Kidney (tissue), 13 donors: ENCODE measurements at regions not wholly inside any gene's neighbourhood (a gene's known extent, or its start where the extent isn't known, plus 50 kb on each side); places are given as distances from the start of the nearest gene placed in this dataset.

Experiments used
- DNase-seq, 5 donors: peaks; one replicate each; pipeline ENCODE4 v3.0.0-alpha.2; 2013 to 2020
- FAIRE-seq: peaks from 2 replicates; lab custom pipeline; 2012; peaks lifted over from hg19 to GRCh38; lab: Jason Lieb, UNC
- H3K27ac ChIP-seq, 2 donors: one replicate each; pipeline ENCODE4 v1.7.0; 2013; ENCODE audit warnings: low read depth in 2 of 2, low read length in 2 of 2, inconsistent platforms in 1 of 2
- H3K27me3 ChIP-seq: one replicate; pipeline ENCODE4 v1.7.1; 2013; ENCODE audit warnings: low read length, inconsistent platforms; ENCODE audit not compliant: control insufficient read depth, insufficient read depth
- H3K36me3 ChIP-seq, 3 donors: one replicate each; pipeline versions ENCODE4 v1.7.0 to v1.7.1; 2013; ENCODE audit warnings: low read length in 3 of 3, control low read depth in 1 of 3, inconsistent platforms in 1 of 3; ENCODE audit not compliant: insufficient read depth in 3 of 3, control insufficient read depth in 2 of 3
- H3K4me1 ChIP-seq, 3 donors: one replicate each; pipeline versions ENCODE4 v1.7.0 to v1.7.1; 2013; ENCODE audit warnings: low read length in 3 of 3, inconsistent platforms in 1 of 3, low read depth in 1 of 3; ENCODE audit not compliant: control insufficient read depth in 2 of 3, insufficient read depth in 2 of 3
- H3K4me3 ChIP-seq, 3 donors: one replicate each; pipeline versions ENCODE4 v1.7.0 to v1.8.1; 2013; ENCODE audit warnings: low read length in 3 of 3, control low read depth in 1 of 3, inconsistent platforms in 1 of 3
- H3K9ac ChIP-seq, 3 donors: one replicate each; pipeline versions ENCODE4 v1.7.0 to v1.7.1; 2013; ENCODE audit warnings: low read length in 3 of 3, control low read depth in 1 of 3, inconsistent platforms in 1 of 3
- H3K9me3 ChIP-seq, 3 donors: one replicate each; pipeline versions ENCODE4 v1.7.0 to v1.7.1; 2013; ENCODE audit warnings: low read length in 3 of 3, control low read depth in 1 of 3, inconsistent platforms in 1 of 3; ENCODE audit not compliant: control insufficient read depth in 2 of 3, insufficient read depth in 1 of 3
- CTCF ChIP-seq: IDR thresholded peaks from 3 replicates; pipeline ENCODE4 v1.5.1; 2012; ENCODE audit warnings: mild to moderate bottlenecking, moderate library complexity, borderline replicate concordance; ENCODE audit not compliant: insufficient read depth; ENCODE audit errors: extremely low read depth
- intact Hi-C: fragments of 100-400 bp; cut with DNase I; formaldehyde crosslinking; loops from one replicate; pipeline ENCODE4 v1.11.1; 2022
- donor health status: control.
- donor health status: control.
- donor health status: control.
- donor health status: control.
- donor health status: control.
- donor health status: DM: yes; HTN: yes; CAD: no.
- donor health status: Normal renal cell carcinoma (clear cell type).

- no peaks in the 10 kb centered on the region for H3K36me3 ChIP-seq
- no peaks in the 10 kb centered on the region for H3K27me3 ChIP-seq
- H3K4me3 ChIP-seq: no peak overlapping the region
- H3K27ac ChIP-seq: no peak overlapping the region
- H3K9me3 ChIP-seq: no peaks in the 10 kb centered on the region
- H3K9ac ChIP-seq: no peak overlapping the region
- H3K4me1 ChIP-seq: no peaks in the 10 kb centered on the region
- DNase-seq: no peak
- intact Hi-C loops: no loop called here
- TF ChIP-seq CTCF: no peak
- FAIRE-seq: no peak
Observed at GRCh38 chr12:115064296-115064695, 380.3 kb upstream of the TBX3 start.

GRCh38 chr12:115062741-115063140 is 378.8 kb upstream of the TBX3 start:
- no peak for TF ChIP-seq CTCF
- H3K9me3 ChIP-seq: no peaks in the 10 kb centered on the region
- FAIRE-seq: no peak
- no peak overlapping the region for H3K9ac ChIP-seq
- intact Hi-C loops: no loop called here
- no peaks in the 10 kb centered on the region for H3K4me1 ChIP-seq
- no peak overlapping the region for H3K4me3 ChIP-seq
- DNase-seq: peak in 1 of 5 donors; percentile 31
- H3K27me3 ChIP-seq: no peaks in the 10 kb centered on the region
- no peaks in the 10 kb centered on the region for H3K36me3 ChIP-seq
- H3K27ac ChIP-seq: no peak overlapping the region

GRCh38 chr12:115060477-115061168 is 376.6 kb upstream of the TBX3 start:
- intact Hi-C loops: no loop called here
- no peak for TF ChIP-seq CTCF
- Histone ChIP-seq H3K27ac (no peak overlapping the region), H3K36me3 (no peaks in the 10 kb centered on the region), H3K9me3 (no peaks in the 10 kb centered on the region), H3K4me1 (no peaks in the 10 kb centered on the region), H3K4me3 (no peak overlapping the region), H3K9ac (no peak overlapping the region), H3K27me3 (no peaks in the 10 kb centered on the region)
- FAIRE-seq (no peak), DNase-seq (peak in 1 of 5 donors; percentile 52)

- DNase-seq (no peak), FAIRE-seq (no peak)
- H3K27me3 ChIP-seq: no peaks in the 10 kb centered on the region
- no peaks in the 10 kb centered on the region for H3K9me3 ChIP-seq
- intact Hi-C loops: no loop called here
- H3K4me3 ChIP-seq: no peak overlapping the region
- no peaks in the 10 kb centered on the region for H3K36me3 ChIP-seq
- H3K9ac ChIP-seq: no peak overlapping the region
- H3K27ac ChIP-seq: no peak overlapping the region
- no peak for TF ChIP-seq CTCF
- H3K4me1 ChIP-seq: no peaks in the 10 kb centered on the region
Observed at GRCh38 chr12:115057445-115057844, 373.5 kb upstream of the TBX3 start.
